ENCODE measurements at regions not wholly inside any gene's neighbourhood (a gene's known extent, or its start where the extent isn't known, plus 50 kb on each side); places are given as distances from the start of the nearest gene placed in this dataset.

- H3K4me3 ChIP-seq = no peak overlapping the region
- H2AFZ ChIP-seq = no peak overlapping the region
- ATAC-seq (no peak), DNase-seq (ENCODE audit: low spot score) (no peak)
- H3K27me3 ChIP-seq (ENCODE audit: insufficient read depth) = no peaks in the 10 kb centered on the region
- no peaks in the 10 kb centered on the region for H3K36me3 ChIP-seq (ENCODE audit: insufficient read depth)
- no peak overlapping the region for H3K27ac ChIP-seq (ENCODE audit: low read depth)
- H3K4me1 ChIP-seq (ENCODE audit: insufficient read depth) = peaks cover 6% of the 10 kb centered on the region
- H3K4me2 ChIP-seq = no peak overlapping the region
- Mint-ChIP-seq H3K4me1 (peaks cover 24% of the 10 kb centered on the region), H3K27ac (no peak overlapping the region), H3K36me3 (ENCODE audit: low read depth) (no peaks in the 10 kb centered on the region), H3K9me3 (no peaks in the 10 kb centered on the region; the same call in 2 of the 3 replicates), H3K4me3 (no peak overlapping the region), H3K27me3 (ENCODE audit: insufficient read depth, low read depth, poor library complexity) (peaks cover 8% of the 10 kb centered on the region)
- no peaks in the 10 kb centered on the region for H3K79me2 ChIP-seq (replicated peaks; ENCODE audit: insufficient read depth)
- H4K20me1 ChIP-seq (replicated peaks; ENCODE audit: insufficient read depth) = no peaks in the 10 kb centered on the region
- no peaks in the 10 kb centered on the region for H3F3A ChIP-seq (replicated peaks; ENCODE audit: low read depth)
- no peak for TF ChIP-seq ZNF462 (CRISPR knock-in tag; IDR thresholded peaks at IDR 0.05)
- no peak for TF ChIP-seq CTCF (conservative IDR thresholded peaks at IDR 0.05; ENCODE audit: low read depth in 2 of 2)
- no peak for TF ChIP-seq ZNF114 (CRISPR knock-in tag; IDR thresholded peaks at IDR 0.05)
- TF ChIP-seq REST (IDR thresholded peaks at IDR 0.05; ENCODE audit: unreplicated experiment) = no peak
- TF ChIP-seq EZH2 (IDR thresholded peaks at IDR 0.05; ENCODE audit: low read depth, unreplicated experiment) = no peak
- H3K9me2 ChIP-seq (ENCODE audit: insufficient read depth) = no peaks in the 10 kb centered on the region; the same call in 1 of the 2 replicates
Observed at GRCh38 chr11:119906376-119906775, 177.4 kb upstream of the NECTIN1 start.
